SHP77 treated with DMSO at 0.1 percent for 48 hours (cell line): ENCODE measurements at regions not wholly inside any gene's neighbourhood (a gene's known extent, or its start where the extent isn't known, plus 50 kb on each side); places are given as distances from the start of the nearest gene placed in this dataset.
"Not testable (repeated sequence)": the region's sequence is repeated elsewhere in the genome, so short reads cannot be mapped to it uniquely, and the experiment has no call there.

Experiments
- DNase-seq: peaks from one replicate; lab custom pipeline; 2025; lab: John Stamatoyannopoulos, UW

- DNase-seq: peak; percentile 15
These were observed 269.4 kb upstream of the MVB12B start for GRCh38 chr9:126057121-126057825.

GRCh38 chr9:126058011-126058531 is 268.6 kb upstream of the MVB12B start:
- peak; percentile 55 for DNase-seq

DNA sequence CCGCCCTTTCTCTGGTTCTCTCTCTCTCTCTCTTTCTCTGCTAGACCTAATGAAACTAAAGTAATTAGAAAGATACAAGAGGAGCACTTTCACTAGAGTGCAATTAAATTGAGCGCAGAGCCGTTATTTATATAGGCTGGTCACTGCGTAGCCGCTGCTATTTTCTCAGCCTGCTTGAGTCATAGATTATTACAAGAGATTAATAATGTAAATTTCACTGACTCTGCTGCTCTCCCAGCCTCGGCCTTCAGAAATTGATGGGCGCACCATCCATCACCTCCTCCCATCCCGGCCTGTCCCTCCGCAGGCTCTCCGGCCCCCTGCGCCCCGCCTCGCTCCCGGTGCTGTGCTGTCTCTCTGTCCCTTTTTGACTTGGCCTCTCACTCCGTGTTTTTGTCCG is 268.0 kb upstream of the MVB12B start:
- DNase-seq: peak; percentile 52

GRCh38 chr9:126061575-126061974 is 265.1 kb upstream of the MVB12B start:
- no peak for DNase-seq

DNA sequence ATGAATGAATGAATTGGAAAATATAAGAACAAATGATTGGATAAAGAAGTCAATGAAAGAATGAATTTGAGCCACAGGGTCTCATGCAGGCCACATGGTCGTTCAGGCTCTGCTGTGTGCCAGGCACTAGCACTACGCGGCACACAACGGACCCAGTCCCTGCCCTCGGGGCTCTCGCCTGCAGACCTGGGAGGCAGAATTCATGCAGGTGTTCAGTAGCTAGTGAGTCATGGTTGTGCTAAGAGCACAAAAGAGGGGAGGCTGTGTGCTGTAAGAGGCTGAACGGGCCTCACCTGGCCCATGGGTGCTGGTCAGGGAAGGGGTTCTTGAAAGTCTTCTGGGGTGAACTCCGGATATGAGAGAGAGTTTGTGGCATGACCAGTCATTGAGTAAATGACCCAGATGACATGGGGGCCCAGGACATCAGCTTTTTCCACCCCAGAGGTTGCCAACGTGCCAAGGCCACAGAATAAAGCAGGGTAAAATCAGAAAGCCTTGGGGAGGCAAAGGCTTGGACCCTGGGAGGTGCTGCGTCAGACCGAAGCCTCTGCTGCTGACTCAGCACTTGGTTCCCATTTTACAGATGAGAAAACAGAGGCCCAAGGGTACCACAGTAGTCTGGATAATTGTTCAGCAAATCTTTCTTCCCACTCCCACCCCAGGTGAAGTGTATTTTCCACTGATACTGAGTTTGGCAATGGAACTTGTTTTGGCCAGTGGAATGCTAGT is 264.3 kb upstream of the MVB12B start:
- DNase-seq: no peak

- no peak for DNase-seq
These were observed 263.3 kb upstream of the MVB12B start for GRCh38 chr9:126063326-126063725.

DNA sequence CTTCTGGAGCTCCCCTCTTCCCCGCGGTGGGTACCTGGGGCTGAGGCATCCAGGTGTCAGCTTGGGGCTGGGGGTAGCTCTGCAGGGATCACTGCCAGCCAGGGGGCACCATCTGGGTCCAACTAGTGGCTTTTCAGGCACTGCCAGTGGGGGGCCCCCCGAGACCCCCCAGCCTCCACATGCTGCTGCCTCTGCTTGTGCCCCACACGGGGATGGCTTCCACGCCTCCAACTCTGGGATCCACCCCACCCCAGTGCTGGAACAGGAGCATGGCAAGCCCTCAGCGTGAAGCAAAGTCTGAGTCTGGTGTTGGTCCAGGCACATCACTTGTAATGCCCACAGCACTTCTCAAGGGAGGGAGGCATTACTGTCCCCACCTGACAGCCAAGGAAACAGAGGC is 260.5 kb upstream of the MVB12B start:
- no peak for DNase-seq

DNA sequence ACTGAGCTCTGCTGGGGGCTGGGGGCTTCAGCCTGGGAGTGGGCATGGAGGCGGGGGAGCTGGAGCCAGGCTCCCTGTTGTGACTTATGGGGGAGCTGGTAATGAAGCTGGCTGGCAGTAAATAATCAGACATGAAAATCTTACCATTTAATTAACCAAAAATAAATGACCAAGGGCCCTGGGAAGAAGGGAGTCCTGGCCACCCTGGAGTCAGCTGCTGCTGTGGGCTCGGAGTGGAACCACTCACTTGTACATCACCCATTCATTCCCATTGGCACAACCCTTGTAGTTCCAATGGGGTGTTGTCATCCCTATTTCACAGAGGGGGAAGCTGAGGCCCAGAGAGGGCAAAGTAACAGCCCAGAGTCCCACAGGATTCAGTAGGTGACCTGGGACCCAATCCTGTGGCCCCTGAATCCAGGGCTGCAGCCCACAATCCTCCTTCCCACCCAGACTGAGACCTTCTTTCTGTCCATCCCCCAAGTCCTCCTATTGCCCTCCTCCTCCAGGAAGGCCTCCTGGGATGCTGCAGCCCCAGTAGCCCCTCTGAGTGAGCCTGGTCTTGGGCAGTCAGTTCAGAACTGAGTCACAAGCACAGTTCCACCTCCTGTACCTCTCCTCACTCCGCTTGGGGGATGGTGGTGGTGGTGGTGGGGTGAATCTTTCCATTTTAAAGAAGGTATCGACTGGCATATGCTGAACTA is 259.4 kb upstream of the MVB12B start:
- no peak for DNase-seq

- no peak for DNase-seq
These were observed 257.9 kb upstream of the MVB12B start for GRCh38 chr9:126068534-126069230.

DNA sequence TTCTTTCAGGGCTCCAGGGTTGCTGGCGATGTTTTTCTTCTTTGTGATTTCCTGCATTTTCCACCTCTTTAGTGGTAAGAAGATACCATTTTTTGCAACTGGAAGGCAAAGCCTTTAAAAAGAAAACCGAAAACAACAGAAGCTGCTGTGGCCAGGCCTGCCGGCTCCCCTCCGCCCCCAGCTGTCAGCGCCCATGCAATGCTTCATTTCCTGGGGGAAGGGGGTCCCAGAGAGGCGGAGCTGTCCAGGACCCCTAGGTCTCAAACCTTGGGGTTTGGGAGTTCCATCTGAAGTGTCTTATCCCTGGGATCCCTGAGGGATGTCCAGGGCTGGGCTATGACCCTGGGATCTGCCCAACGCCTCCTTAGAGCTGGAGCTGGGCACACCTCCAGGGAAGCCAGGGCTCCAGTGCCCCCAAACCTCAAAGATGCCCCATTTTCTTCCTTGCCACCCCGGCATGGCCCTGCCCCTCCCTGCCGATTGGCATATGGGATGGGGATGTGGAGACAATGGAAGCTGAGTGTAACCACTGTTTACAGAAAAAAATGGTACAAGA is 257.2 kb upstream of the MVB12B start:
- no peak for DNase-seq

DNA sequence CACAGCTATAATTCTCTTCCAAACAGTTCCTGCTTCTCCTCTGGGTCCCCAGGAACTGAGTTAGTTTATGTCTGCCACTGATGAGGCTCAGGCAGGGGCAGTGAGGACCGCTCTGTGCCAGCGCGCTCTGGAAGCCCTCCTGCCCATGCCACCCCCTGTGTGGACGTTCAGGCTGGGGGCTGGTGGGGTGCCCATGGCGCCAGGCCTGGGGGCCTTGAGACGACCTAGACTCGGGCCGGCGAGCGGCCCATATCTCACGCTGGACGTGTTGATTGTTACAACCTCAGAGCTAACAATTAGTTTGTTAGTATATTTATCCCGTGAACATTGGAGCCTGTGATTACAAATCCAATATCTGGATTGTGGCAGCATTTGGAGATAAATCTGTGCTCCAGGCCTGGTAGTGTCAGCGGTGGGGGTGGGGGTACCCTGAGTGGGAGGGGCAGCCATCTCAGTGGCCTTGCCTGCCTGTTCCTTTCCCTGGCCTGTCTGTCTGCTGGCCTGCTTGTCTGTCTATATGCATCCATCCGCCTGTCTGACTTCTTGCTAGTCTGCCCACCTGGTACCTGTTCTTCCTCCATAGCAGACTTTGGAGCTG is 256.5 kb upstream of the MVB12B start:
- DNase-seq: no peak

GRCh38 chr9:126071076-126071750 is 255.4 kb upstream of the MVB12B start:
- no peak for DNase-seq

DNA sequence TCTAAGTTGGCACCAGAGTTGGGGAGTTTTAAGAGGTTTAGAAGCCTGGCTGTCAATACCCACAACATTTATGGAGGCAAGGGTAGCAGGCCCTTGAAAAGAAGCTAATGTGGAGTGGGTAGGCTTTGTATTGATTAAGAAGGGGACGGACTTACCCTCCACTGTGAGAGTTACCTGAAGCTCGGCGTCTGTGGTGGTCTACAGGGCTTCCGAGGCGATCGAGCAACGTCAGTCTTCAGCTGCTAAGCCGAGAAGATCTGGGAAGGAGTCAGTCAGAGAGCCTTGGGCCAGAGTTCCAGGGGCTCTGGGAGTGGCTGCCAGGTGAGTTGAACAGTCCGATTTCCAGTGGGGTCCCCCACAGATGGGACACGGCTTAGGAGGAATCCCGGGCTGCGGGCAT is 249.0 kb upstream of the MVB12B start:
- not testable (repeated sequence) for DNase-seq

DNA sequence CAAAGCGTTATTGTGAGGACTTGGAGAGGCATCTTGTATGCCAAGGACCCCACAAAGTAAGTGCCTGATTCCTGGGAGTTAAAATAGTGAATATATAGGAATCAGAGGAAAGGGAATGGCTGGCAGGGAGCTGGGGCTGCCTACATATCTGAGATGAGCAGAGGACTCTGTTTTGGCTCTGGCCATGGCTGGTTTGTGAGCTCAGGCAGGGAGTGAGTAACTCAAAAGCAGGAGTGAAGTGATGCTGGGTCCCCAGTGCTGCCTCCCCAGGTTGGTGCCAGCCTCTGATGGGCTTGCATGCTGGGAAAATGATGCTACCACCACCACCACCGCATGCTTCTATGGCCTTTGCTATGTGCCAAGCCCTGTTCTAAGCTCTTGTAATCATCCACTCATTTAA is 246.0 kb upstream of the MVB12B start:
- no peak for DNase-seq

GRCh38 chr9:126081746-126082145 is 244.9 kb upstream of the MVB12B start:
- DNase-seq: no peak

DNA sequence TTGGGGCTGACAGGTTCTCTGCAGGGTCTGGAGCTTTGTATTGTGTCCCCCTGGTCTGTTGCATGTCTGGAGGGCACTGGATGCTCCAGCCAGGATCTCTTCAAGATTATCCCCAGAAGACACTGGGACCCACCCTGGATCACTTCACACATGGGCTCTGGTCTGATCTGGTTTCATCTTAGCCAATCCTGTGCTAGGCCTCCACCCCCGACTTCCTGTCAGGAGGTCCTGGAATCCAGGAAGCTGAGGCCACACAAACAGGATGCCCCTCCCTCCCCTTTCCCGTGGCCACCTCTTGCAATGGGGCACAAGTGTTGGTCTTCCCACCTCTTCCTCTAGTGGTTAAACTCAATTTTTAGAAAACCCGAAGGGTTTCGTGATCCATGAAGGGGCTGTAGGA is 242.6 kb upstream of the MVB12B start:
- DNase-seq: no peak

GRCh38 chr9:126084696-126085095 is 241.9 kb upstream of the MVB12B start:
- no peak for DNase-seq

- no peak for DNase-seq
These were observed 241.5 kb upstream of the MVB12B start for GRCh38 chr9:126085170-126085569.

GRCh38 chr9:126088336-126088735 is 238.3 kb upstream of the MVB12B start:
- no peak for DNase-seq

GRCh38 chr9:126089789-126090188 is 236.8 kb upstream of the MVB12B start:
- no peak for DNase-seq

GRCh38 chr9:126093771-126094170 is 232.9 kb upstream of the MVB12B start:
- no peak for DNase-seq
